Mucosa of descending colon (tissue), 3 donors: ENCODE measurements at regions not wholly inside any gene's neighbourhood (a gene's known extent, or its start where the extent isn't known, plus 50 kb on each side); places are given as distances from the start of the nearest gene placed in this dataset.

Experiments used
- ATAC-seq: fragments of 200-7000 bp; cut with Tn5 transposase; one replicate; pipeline ENCODE4 v1.9.1; 2020; ENCODE audit warnings: mild to moderate bottlenecking, moderate library complexity
- DNase-seq, 3 donors: peaks; one replicate each; pipeline ENCODE4 v3.0.0-alpha.2; 2020
- H3K36me3 ChIP-seq: fragments of 200-600 bp; one replicate; pipeline ENCODE4 v1.8.0; 2021; ENCODE audit warnings: low read depth, mild to moderate bottlenecking
- H3K4me1 ChIP-seq: fragments of 200-600 bp; one replicate; pipeline ENCODE4 v1.8.0; 2021; ENCODE audit warnings: low read depth, mild to moderate bottlenecking
- H3K4me3 ChIP-seq: fragments of 200-600 bp; one replicate; pipeline ENCODE4 v1.8.0; 2021; ENCODE audit warnings: mild to moderate bottlenecking
- H3K9me3 ChIP-seq: fragments of 200-600 bp; one replicate; pipeline ENCODE4 v1.8.0; 2021; ENCODE audit warnings: mild to moderate bottlenecking
- intact Hi-C, 2 donors: fragments of 100-400 bp; cut with DNase I in 1 of 2; cut with micrococcal nuclease in 1 of 2; formaldehyde crosslinking; loops; one replicate each; pipeline versions ENCODE4 v1.11.0 to v1.11.1; 2022; cut with DNase I, micrococcal nuclease
- TF ChIP-seq, protein P1 (sequence below): fragments of 200-600 bp; IDR thresholded peaks from one replicate; pipeline ENCODE4 v1.8.0; 2022; ENCODE audit warnings: antibody characterized with exemption, mild to moderate bottlenecking
- donor health status: DM: no; HTN: no; CAD: no; lungs with moderate emphysema.
- donor health status: DM: no; HTN: no; CAD: no.
- donor health status: DM: no; HTN: yes; CAD: no.

DNA sequence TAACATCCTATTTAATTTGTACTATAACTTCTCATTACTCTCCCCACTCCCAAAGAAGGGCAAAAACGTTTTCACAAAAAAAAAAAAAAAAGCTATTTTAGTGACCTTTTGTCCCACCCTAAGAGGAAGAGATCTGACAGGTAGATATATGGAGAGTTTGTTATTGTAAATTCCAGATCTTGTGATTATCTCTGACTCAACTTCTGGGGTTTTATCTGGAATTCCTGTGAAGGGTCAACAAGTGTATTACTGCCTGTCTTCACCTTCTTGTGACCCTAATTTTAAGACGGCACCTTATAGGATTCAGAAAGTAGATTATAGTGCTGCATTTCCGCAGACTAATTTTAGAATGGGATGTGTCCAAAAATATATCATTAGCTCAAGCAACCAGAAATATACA, 205.9 kb upstream of the CDIN1 start:
- Histone ChIP-seq H3K4me3 (no peak overlapping the region), H3K9me3 (no peaks in the 10 kb centered on the region), H3K36me3 (no peaks in the 10 kb centered on the region), H3K4me1 (no peaks in the 10 kb centered on the region)
- DNase-seq (no peak), ATAC-seq (no peak)
- TF ChIP-seq, protein P1, sequence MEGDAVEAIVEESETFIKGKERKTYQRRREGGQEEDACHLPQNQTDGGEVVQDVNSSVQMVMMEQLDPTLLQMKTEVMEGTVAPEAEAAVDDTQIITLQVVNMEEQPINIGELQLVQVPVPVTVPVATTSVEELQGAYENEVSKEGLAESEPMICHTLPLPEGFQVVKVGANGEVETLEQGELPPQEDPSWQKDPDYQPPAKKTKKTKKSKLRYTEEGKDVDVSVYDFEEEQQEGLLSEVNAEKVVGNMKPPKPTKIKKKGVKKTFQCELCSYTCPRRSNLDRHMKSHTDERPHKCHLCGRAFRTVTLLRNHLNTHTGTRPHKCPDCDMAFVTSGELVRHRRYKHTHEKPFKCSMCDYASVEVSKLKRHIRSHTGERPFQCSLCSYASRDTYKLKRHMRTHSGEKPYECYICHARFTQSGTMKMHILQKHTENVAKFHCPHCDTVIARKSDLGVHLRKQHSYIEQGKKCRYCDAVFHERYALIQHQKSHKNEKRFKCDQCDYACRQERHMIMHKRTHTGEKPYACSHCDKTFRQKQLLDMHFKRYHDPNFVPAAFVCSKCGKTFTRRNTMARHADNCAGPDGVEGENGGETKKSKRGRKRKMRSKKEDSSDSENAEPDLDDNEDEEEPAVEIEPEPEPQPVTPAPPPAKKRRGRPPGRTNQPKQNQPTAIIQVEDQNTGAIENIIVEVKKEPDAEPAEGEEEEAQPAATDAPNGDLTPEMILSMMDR: no peak
- intact Hi-C loops: no loop called here

DNA sequence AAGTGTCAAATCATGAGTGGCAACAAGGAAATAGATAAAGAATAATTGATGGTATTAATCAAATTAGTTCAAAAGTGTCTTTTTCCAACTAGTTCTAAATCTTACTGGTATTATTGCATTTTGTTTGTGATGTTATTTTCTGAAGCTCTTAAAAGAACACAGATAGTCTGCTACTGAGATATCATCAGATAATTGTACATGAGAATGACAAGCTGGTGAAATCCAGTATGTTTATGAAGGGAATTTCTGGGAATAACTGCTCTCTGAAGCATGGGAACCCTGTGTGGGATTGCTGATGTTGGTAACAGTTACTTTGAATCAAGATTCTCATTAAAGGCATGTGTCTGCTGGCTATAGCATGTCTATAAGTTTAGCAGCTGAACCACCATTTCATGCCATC, 190.3 kb upstream of the CDIN1 start:
- H3K4me3 ChIP-seq: no peak overlapping the region
- H3K9me3 ChIP-seq: no peaks in the 10 kb centered on the region
- H3K36me3 ChIP-seq: no peaks in the 10 kb centered on the region
- no peaks in the 10 kb centered on the region for H3K4me1 ChIP-seq
- ATAC-seq: no peak
- TF ChIP-seq, protein P1: no peak
- intact Hi-C loops: no loop called here
- no peak for DNase-seq

DNA sequence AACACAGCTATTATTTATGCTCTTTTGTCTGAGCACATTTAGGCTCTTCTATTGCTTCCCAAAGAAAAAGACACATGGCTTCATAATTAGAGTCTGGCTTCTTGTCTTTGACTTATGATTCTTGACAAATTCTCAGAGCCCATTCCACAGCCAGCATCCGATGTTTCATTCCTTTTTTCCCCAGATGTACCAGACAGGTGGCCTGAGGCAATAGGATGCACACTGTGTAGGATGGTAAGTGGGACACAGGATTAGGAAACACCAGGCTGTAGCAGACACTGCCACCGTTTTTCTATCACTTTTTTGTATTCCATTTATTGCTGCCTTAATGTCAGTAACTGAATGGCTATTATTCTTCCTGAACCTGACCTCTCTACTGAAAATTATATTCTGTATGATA, 188.9 kb upstream of the CDIN1 start:
- Histone ChIP-seq H3K4me1 (no peaks in the 10 kb centered on the region), H3K36me3 (no peaks in the 10 kb centered on the region), H3K4me3 (no peak overlapping the region), H3K9me3 (no peaks in the 10 kb centered on the region)
- DNase-seq: no peak
- no peak for ATAC-seq
- TF ChIP-seq, protein P1: no peak
- intact Hi-C loops: no loop called here

DNA sequence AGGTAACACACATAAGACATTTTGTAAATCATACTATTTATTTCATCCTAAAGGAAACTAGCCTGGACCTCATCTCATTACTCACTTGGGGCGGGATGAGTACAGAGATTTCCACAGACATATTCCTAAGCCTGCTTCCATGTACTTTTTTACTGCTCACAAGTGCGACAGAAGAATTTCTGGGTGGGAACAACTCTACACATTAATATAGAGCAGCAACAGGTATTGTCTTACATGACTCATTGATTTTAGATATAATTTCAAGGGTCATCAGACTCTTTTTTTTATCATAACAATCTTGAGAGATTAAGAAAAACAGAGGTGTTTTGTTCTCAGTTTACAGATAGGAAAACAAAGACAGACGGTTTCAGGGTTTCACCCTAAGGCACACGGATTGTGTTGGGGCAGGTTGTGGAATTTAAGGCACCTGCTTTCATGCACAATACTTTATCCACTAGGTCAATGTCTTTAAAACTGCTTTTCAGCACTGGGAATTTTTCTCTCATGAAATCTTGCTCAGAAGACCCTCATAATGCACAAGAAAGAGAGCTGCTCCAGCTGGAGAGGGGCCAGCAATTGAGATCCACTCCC, 186.7 kb upstream of the CDIN1 start:
- no peak overlapping the region for H3K4me3 ChIP-seq
- H3K9me3 ChIP-seq: no peaks in the 10 kb centered on the region
- no peak for DNase-seq
- no peak for ATAC-seq
- TF ChIP-seq, protein P1: no peak
- H3K36me3 ChIP-seq: no peaks in the 10 kb centered on the region
- intact Hi-C loops: no loop called here
- no peaks in the 10 kb centered on the region for H3K4me1 ChIP-seq

DNA sequence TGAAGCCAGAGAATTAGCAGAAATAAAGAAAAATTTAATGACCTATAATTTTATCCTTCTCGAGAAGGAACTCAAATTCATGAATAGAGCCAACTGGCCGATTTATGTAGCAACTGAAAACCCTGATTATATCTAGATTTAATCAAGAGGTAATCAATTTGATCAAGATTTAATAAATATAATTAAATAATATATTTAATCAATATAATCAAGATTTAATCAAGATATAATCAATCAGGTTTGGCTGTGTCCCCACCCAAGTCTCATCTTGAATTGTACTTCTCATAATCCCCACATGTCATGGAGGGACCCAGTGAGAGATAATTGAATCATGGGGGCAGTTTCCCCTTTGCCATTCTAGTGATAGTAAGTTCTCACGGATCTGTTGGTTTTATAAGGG, 181.2 kb upstream of the CDIN1 start:
- intact Hi-C loops: no loop called here
- ATAC-seq (no peak), DNase-seq (no peak)
- no peaks in the 10 kb centered on the region for H3K4me1 ChIP-seq
- no peak overlapping the region for H3K4me3 ChIP-seq
- H3K9me3 ChIP-seq: no peaks in the 10 kb centered on the region
- H3K36me3 ChIP-seq: no peaks in the 10 kb centered on the region
- TF ChIP-seq, protein P1: no peak

DNA sequence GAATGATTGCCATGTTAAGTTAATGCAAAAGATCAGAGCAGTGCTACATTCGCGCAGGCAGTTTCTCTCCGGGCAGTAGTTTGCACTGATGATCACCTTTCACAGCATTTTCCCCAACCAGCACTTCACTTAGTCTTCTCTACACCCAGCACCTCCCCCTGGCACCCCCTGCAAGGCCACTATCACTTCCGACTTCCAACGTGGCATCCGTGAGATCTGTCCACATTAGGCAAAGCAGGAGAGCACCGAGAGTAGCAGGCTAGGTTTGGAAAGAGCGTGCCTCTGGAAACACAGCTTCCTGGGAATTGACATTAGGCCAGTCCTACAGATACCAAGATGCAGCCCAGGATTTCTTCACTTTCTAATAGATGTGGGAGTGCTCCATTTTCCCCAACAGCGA, 180.2 kb upstream of the CDIN1 start:
- no peak overlapping the region for H3K4me3 ChIP-seq
- TF ChIP-seq, protein P1: no peak
- intact Hi-C loops: no loop called here
- no peaks in the 10 kb centered on the region for H3K36me3 ChIP-seq
- ATAC-seq (no peak), DNase-seq (no peak)
- H3K4me1 ChIP-seq: no peaks in the 10 kb centered on the region
- H3K9me3 ChIP-seq: no peaks in the 10 kb centered on the region
